ENCODE measurements at regions not wholly inside any gene's neighbourhood (a gene's known extent, or its start where the extent isn't known, plus 50 kb on each side); places are given as distances from the start of the nearest gene placed in this dataset.

DNA sequence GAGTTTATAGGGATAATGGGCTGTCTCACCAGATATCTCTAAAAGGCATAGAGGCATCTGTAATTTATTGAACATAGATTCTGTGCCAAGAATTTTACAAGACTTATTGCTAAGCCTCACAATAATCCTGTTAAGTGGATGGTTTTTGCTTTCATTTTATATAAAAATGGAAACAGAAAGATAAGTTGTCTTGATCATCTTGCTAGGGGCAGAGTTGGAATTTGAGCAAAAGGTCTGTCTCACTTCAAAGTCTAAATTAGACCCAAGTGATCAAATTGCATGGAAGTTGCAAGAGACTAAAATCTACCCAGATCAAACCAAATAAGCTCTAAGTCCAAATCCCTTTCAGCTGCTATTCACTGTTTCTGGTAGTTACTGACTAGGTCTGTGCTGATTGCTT is 95.3 kb upstream of the SOX11 start:
- Histone ChIP-seq H3K36me3 (no peaks in the 10 kb centered on the region), H3K9me3 (no peaks in the 10 kb centered on the region), H3K4me3 (no peak overlapping the region), H3K27ac (no peak overlapping the region), H3K27me3 (no peaks in the 10 kb centered on the region), H3K4me1 (no peaks in the 10 kb centered on the region)
- DNase-seq (no peak), FAIRE-seq (no peak), ATAC-seq (no peak)
- TF ChIP-seq, protein P1, sequence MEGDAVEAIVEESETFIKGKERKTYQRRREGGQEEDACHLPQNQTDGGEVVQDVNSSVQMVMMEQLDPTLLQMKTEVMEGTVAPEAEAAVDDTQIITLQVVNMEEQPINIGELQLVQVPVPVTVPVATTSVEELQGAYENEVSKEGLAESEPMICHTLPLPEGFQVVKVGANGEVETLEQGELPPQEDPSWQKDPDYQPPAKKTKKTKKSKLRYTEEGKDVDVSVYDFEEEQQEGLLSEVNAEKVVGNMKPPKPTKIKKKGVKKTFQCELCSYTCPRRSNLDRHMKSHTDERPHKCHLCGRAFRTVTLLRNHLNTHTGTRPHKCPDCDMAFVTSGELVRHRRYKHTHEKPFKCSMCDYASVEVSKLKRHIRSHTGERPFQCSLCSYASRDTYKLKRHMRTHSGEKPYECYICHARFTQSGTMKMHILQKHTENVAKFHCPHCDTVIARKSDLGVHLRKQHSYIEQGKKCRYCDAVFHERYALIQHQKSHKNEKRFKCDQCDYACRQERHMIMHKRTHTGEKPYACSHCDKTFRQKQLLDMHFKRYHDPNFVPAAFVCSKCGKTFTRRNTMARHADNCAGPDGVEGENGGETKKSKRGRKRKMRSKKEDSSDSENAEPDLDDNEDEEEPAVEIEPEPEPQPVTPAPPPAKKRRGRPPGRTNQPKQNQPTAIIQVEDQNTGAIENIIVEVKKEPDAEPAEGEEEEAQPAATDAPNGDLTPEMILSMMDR (IDR thresholded peaks at IDR 0.05) = no peak
- intact Hi-C loops (cut with DNase I) = no loop called here

DNA sequence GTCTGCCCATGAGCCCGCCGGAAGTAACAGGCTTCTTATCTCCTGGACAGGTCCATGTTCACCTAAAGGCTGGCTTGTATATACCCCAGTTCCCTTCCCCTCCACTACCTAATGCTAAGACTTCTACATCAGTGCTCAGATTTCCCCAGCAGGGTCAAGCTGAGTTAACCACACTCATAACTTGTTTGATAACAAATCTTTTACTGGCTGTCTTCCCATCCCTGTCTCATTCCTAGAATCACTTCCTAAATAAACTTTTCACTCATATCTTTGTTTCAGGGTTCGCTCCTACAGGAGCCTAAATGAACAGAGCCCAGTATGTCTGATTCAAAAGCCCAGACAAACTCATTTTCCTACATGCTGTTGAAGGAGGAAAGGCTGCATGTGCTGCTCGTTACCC is 94.0 kb upstream of the SOX11 start:
- TF ChIP-seq, protein P1 (IDR thresholded peaks at IDR 0.05) = no peak
- no peaks in the 10 kb centered on the region for H3K4me1 ChIP-seq
- no peaks in the 10 kb centered on the region for H3K36me3 ChIP-seq
- intact Hi-C loops (cut with DNase I) = no loop called here
- no peak for FAIRE-seq
- no peak for ATAC-seq
- no peak overlapping the region for H3K27ac ChIP-seq
- no peaks in the 10 kb centered on the region for H3K27me3 ChIP-seq
- H3K9me3 ChIP-seq = no peaks in the 10 kb centered on the region
- H3K4me3 ChIP-seq = no peak overlapping the region
- WGBS, 2 donors = 62 to 73% methylated on average over 4 of the region's 4 CpGs
- no peak for DNase-seq

DNA sequence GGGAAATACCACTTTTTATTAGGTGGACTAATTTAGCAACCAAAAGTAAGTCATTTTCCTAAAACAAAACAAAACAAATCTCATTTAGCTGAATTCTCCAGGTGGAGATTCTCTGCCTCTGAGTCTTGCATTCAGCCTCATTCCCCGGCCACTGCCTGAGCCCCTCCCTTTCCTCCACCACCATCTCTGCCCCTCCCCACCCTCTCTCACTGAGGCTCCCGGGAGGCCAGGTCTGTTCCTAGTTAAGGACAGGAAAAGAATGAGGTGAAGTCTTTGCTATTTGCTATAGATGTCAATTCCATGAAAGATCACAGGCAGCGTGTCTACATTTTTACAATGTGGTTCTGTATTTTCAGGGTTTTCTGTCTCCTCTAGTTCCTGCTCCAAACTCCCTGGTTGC is 83.0 kb upstream of the SOX11 start:
- WGBS, 2 donors = 24 to 25% methylated on average over 3 of the region's 3 CpGs
- no peaks in the 10 kb centered on the region for H3K36me3 ChIP-seq
- H3K9me3 ChIP-seq = no peaks in the 10 kb centered on the region
- H3K4me1 ChIP-seq = no peaks in the 10 kb centered on the region
- H3K27me3 ChIP-seq = peaks cover 0 to 4% (median 0%) of the 10 kb centered on the region in 4 donors
- H3K27ac ChIP-seq = no peak overlapping the region
- TF ChIP-seq, protein P1 (IDR thresholded peaks at IDR 0.05) = no peak
- intact Hi-C loops (cut with DNase I) = no loop called here
- FAIRE-seq (no peak), DNase-seq (no peak), ATAC-seq (no peak)
- H3K4me3 ChIP-seq = no peak overlapping the region

DNA sequence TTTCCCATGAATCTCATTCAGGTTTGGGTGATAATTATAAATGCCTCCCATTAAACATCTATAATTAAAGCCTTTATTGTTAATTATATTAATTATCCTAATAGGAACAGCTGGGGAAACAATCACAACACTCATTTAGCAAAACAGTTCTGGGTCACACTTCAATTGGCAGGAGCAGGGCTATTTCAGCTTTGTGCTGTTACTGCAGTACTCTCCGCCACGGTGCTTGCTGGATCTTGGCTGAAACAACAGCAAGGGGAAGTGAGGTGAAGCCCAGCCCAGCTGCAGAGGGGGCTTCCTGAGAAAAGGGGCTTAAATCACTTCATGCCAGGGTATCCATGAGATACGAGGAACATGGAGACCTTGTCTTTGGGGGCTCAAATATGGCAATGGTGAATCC is 79.5 kb upstream of the SOX11 start:
- no peak for ATAC-seq
- intact Hi-C loops (cut with DNase I) = no loop called here
- Histone ChIP-seq H3K27ac (no peak overlapping the region), H3K36me3 (no peaks in the 10 kb centered on the region), H3K9me3 (no peaks in the 10 kb centered on the region), H3K27me3 (peaks cover 0 to 4% (median 0%) of the 10 kb centered on the region in 4 donors), H3K4me3 (no peak overlapping the region), H3K4me1 (no peaks in the 10 kb centered on the region)
- DNase-seq = no peak
- WGBS, 2 donors = 70 to 81% methylated on average over 3 of the region's 3 CpGs
- no peak for FAIRE-seq
- TF ChIP-seq, protein P1 (IDR thresholded peaks at IDR 0.05) = no peak

DNA sequence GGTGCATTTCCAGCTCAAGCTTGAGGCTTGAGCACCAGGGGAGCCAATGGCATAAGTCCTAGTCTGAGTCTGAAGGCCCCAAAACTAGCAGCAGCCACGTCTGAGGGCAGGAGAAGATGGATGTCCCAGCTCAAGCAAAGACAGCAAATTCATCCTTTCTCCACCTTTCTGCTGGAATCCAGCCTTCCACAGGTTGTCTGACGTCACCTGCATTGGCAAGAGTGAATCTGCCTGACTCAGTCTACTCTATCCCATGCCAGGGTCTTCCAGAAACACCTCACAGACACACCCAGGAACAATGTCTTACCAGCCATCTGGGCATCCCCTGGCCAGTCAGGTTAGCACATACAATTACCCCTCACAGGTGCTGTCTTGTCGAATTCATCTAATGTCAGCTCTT is 76.2 kb upstream of the SOX11 start:
- H3K36me3 ChIP-seq = no peaks in the 10 kb centered on the region
- intact Hi-C loops (cut with DNase I) = no loop called here
- TF ChIP-seq, protein P1 (IDR thresholded peaks at IDR 0.05) = no peak

More for the DNA sequence above, 76.2 kb upstream of the SOX11 start:
- Histone ChIP-seq H3K27me3 (no peaks in the 10 kb centered on the region), H3K9me3 (no peaks in the 10 kb centered on the region), H3K27ac (no peak overlapping the region), H3K4me3 (no peak overlapping the region), H3K4me1 (no peaks in the 10 kb centered on the region)
- 39 to 52% methylated on average over 3 of the region's 3 CpGs for WGBS, 2 donors
- FAIRE-seq (no peak), DNase-seq (no peak), ATAC-seq (no peak)

Measured in pancreas (tissue), 10 donors.